Left renal pelvis (tissue), 4 donors: ENCODE measurements at regions not wholly inside any gene's neighbourhood (a gene's known extent, or its start where the extent isn't known, plus 50 kb on each side); places are given as distances from the start of the nearest gene placed in this dataset.
"Not testable (repeated sequence)": the region's sequence is repeated elsewhere in the genome, so short reads cannot be mapped to it uniquely, and the experiment has no call there.

Experiments
- DNase-seq, 4 donors: peaks; one replicate each; pipeline ENCODE4 v3.0.0-alpha.2; 2013; ENCODE audit warnings: low read depth in 4 of 4, low spot score in 3 of 4

GRCh38 chr3:178086144-178086825 is 450.0 kb upstream of the KCNMB2 start:
- DNase-seq, result no peak

DNA sequence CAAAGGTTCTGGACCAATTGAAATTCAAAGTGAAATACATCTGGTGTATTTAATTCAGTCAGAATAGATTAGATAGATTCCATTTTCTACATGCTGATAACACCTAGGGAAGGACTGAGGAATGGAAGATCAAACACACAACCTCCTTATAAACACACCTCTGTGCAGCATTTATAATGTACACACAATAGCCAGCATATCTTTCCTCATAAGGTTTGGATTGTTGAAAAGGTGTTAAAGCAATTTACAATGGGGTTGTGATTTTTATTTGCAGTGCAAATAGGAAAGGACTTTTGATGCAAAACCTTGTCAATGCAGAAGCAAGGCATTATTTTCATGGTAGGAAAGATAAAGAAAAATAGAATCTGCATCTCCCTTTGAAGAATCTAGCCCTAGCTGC is 448.9 kb upstream of the KCNMB2 start:
- no peak for DNase-seq

- no peak for DNase-seq
Measured at GRCh38 chr3:178088963-178089362, 447.3 kb upstream of the KCNMB2 start.

GRCh38 chr3:178090899-178091298 is 445.3 kb upstream of the KCNMB2 start:
- DNase-seq, result no peak

GRCh38 chr3:178095522-178095921 is 440.7 kb upstream of the KCNMB2 start:
- DNase-seq, result no peak

GRCh38 chr3:178096955-178097354 is 439.3 kb upstream of the KCNMB2 start:
- no peak for DNase-seq

GRCh38 chr3:178097576-178097975 is 438.7 kb upstream of the KCNMB2 start:
- no peak for DNase-seq

GRCh38 chr3:178099274-178099673 is 437.0 kb upstream of the KCNMB2 start:
- DNase-seq, result no peak

GRCh38 chr3:178099862-178100261 is 436.4 kb upstream of the KCNMB2 start:
- no peak for DNase-seq

DNA sequence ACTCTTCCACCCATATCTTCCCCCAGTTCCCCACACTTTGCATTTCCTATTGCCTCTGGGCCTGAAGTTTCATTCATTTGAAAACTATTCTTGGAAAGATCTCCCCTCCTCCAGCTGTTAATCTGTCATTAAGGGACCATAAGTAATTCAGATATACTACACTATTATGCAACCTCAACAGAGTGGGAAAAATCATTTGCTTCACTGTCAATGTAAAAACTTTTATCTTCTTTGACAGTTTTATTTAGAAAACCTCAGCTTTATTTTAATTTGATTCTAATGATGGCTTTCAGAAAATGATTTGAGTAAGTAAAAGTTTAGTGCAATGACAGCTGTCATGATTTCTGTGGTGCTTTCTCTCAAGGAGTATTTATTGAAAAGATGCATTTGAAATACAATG is 435.3 kb upstream of the KCNMB2 start:
- DNase-seq, result no peak

DNA sequence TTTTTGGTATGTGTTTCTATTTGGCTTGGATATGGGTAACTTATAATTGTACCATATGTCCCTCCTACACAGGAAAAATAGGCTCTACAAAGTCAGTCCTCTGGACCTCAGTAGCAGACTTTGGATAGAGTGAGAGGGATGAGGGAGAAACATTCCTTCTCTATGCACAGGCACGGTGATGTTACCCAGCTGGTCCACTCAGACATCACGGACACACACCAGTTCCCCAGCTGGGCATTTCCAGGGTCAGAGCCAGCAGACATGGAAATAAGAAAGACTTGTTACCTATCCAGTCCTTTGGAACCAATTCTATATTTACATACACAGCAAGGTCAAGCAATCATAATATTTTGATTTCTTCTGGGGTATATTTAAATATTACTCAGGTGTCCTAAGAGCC is 433.1 kb upstream of the KCNMB2 start:
- no peak for DNase-seq

GRCh38 chr3:178107804-178108203 is 428.4 kb upstream of the KCNMB2 start:
- DNase-seq, result no peak

- no peak for DNase-seq
Measured at GRCh38 chr3:178109691-178110090, 426.5 kb upstream of the KCNMB2 start.

DNA sequence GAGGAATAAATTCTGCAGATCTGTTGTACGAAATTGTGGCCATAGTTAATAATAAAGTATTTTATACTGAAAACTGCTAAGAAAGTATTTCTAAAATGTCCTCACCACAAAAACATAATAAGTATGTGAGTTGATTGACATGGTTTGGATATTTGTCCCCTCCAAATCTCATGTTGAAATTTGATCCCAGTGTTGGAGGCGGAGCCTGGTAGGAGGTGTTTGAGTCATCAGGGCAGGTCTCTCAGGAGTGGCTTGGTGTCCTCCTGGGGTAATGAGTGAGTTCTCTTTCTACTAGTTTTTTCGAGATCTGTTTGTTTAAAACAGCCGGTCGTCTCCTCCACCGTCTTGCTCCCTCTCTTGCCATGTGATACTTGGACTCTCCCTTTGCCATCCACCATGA is 424.1 kb upstream of the KCNMB2 start:
- DNase-seq, result no peak

DNA sequence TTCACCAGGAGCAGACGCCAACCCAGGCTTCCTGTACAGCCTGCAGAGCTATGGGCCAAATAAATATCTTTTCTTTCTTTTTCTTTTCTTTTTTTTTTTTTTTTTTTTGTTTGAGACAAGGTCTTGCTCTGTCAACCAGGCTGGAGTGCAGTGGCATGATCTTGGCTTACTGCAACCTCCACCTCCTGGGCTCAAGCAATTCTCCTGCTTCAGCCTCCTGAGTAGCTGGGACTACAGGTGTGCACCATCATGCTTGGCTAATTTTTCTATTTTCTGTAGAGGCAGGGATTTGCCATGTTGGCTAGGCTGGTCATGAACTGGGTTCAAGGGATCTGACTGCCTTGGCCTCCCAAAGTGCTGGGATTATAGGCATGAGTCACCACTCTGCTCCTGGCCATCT is 423.7 kb upstream of the KCNMB2 start:
- not testable (repeated sequence) for DNase-seq

DNA sequence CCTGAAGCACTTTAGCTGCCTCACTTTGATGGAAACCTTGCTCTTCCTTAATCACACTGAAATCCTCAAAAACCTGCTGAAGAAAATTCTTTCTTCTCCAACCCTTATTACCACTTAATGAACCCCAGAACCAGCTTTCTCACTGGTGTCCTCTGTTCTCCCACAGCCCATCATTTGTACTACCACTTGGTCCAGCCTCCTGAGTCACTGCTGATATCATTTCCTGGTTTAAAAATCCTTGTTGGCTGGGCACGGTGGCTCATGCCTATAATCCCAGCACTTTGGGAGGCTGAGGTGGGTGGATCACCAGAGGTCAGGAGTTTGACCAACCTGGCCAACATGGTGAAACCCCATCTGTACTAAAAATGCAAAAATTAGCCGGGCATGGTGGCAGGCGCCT is 418.6 kb upstream of the KCNMB2 start:
- no peak for DNase-seq

DNA sequence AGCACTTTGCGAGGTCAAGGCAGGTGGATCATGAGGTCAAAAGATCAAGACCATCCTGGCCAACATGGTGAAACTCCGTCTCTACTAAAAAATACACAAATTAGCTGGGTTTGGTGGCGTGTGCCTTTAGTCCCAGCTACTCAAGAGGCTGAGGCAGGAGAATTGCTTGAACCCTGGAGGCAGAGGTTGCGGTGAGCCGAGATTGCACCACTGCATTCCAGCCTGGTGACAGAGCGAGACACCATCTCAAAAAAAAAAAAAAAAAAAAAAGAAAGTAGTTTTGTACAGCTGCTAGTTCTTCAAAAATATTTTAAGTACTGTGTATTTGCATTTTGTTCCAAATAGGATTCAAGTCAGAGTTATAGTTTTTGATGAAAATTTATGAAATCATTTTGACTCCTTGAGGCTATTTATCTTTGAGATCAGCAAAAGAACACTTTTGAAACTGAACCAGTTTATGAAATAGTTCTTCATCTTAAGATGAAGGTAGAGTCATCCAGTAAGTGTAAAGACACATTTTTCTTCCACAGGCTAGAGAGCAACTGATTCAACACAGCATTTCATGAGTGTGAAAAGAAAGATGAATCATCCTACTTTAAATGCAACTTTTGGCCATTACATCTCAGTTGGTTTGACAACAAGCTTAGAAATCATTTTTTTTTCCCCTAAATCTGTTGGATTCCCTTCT is 416.5 kb upstream of the KCNMB2 start:
- DNase-seq, result not testable (repeated sequence)

- no peak for DNase-seq
Measured at GRCh38 chr3:178120367-178120766, 415.9 kb upstream of the KCNMB2 start.

DNA sequence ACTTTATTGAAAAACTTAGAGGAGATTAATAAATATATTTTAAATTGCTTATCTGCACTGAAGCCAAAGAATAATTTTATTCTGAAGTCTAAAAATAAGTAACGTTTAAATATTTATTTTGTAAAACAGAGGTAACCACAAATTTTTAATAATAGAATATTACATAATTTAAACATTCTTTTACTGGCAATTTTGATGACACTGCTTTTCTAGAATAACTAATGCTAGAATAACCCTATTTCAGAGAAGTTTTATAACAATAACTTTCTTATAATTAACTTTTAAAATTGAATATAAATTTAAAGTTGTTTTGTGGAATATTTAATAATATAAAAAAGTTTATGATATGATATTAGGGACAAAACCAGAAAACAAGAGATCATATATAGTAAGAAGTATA is 409.6 kb upstream of the KCNMB2 start:
- no peak for DNase-seq

- no peak for DNase-seq
Measured at GRCh38 chr3:178127221-178127620, 409.0 kb upstream of the KCNMB2 start.

DNA sequence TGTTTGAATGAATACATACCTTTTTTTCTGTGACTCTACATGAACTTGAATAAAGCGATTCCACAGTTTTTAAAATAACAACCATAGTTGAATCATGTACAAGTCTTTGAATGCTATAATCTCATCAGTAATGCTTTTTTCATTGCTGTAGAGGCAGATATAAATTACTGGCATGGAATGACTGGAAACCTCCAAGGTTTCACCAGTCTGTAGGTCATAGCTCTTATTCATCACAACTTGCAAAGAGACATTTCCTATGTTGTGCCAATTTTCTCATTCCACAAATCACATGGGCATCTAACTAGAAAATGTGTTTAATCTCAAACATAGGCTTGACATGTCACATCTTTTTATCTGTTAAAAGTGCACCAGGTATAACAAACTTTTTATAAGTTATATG is 407.1 kb upstream of the KCNMB2 start:
- no peak for DNase-seq

DNA sequence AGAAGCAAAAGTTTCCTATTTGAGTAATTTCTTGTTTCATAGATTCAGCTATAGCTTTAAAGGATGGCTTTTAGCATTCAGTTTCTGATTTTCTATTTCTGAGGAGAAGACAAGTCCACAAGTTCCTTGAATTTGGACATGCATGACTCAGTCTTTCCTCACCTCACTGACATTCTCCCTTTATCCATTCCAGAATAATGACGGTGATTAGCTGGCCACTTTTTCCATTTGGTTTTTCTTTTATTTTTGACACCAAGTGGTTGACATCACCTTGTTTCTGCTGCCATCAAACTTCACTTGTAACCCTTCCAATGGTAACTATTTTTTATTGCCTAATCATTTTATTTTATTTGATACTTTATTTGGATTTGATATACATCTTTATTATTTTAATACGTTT is 404.4 kb upstream of the KCNMB2 start:
- no peak for DNase-seq

DNA sequence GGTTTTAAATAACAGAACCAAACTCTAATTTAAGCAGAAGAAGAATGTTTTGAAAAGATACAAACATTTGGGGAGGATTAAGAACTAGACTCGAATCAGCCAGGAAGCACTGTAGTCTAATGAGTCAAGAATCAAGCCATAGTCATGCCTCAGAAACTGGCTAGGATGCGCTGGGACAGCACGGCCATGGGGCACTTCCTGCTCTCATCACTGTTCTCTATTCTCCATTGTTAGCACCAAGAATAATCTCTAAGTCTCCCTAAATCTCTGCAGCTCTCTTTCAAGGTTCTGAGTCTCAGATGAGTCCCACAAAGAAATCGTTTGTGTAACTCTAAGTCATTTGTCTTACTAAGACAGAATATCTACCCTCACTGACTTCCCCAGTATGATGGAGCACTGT is 399.0 kb upstream of the KCNMB2 start:
- DNase-seq, result no peak
